ENCODE measurements at regions not wholly inside any gene's neighbourhood (a gene's known extent, or its start where the extent isn't known, plus 50 kb on each side); places are given as distances from the start of the nearest gene placed in this dataset.

DNA sequence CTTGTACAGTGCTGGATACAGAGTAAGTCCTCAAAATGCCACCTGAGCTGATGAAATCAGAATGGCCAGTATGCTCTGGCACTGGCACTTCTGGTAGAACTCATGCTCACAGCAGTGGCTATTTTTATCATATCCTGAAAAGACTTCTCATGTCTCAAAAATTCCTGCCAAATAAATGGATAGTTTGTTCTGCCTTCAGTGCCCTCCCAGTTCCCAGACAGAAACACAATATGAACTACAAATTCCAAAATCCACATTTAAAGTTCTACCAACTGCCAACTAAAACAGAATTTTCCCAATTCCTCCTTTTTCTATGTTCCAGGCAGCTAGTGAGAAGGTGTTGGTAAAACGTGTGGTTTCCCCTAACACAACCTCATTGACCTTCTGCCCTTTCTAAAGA lies 51.4 kb upstream of the RGS1 start:
- DNase-seq (ENCODE audit: low read depth): no peak
